ENCODE measurements at regions not wholly inside any gene's neighbourhood (a gene's known extent, or its start where the extent isn't known, plus 50 kb on each side); places are given as distances from the start of the nearest gene placed in this dataset.

GRCh38 chr1:96473791-96474434, 247.7 kb upstream of the PTBP2 start:
- DNase-seq = no peak

DNA sequence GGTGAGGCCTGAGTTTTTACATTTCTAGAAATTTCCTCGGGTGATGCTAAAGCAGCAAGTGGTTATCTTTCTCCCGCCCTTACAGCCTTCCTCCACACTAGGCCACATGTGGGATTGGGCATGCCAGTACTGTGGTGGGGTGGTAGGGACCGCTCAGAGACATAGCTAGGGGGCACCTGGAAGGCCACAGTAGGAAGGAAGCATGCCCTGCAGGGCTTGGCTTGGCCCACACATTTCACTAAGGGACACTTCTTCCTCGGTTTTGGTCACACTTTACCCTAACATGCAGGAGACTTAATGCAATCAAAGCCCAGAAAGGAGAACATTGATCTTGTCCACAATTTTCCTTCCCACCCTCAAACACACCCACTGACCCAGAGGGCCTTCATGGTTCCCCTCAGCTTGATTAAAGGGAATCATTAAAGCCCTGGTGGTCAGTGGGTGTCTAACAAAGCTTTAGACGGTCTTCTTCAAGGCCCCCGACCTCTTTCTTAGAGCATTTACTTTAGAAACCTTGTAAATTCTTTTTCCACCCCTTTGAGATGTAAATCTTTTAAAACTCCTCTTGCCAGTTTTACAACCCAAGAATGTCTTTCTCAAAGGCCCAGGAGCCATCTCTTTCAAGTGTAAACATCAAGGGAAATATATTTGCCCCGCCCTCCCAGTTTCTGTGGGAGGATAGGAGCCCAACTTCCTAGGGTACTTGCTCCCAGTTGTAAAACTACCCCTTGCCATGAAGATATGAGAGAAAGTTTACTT, 246.4 kb upstream of the PTBP2 start:
- DNase-seq = no peak

DNA sequence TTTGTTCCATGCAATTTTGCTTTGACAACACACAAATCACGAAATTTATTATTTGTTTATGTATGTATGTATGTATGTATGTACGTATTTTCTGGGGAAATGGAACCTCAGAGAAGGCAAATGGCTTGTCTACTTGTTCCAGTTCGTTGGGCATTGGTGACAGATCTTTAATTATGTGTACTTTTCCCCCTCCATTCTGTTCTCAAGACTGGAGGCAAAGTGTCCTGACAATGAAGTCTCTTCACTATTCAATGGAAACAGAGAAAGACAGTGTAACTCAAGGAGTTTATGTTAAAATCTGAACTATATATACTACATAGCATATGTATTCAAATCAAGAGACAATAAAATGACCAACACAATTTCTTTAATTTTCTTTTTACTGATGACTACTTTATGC, 245.7 kb upstream of the PTBP2 start:
- no peak for DNase-seq

- no peak for DNase-seq
Observed at GRCh38 chr1:96478228-96478627, 243.4 kb upstream of the PTBP2 start.

GRCh38 chr1:96481409-96481808, 240.2 kb upstream of the PTBP2 start:
- DNase-seq = no peak

DNA sequence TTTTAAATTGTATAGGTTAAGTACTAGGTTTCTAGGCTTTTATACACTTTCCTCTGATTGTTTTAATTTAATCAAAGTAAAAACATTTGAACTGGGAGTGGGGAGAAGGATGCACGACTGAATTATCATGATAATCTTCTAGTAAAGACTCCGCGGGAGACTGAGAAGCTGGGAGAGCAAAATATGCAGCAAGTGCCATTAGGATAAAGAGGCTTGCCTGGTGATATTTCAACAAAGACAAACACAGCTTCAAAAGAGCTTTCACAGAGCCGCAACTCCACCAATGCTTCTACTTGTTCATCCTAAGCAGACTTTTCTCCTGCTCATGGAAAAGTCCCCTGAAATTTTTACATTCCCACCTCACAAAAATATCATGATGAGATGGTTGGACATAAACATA, 239.0 kb upstream of the PTBP2 start:
- no peak for DNase-seq

- no peak for DNase-seq
Observed at GRCh38 chr1:96487394-96487793, 234.2 kb upstream of the PTBP2 start.

GRCh38 chr1:96487971-96488370, 233.6 kb upstream of the PTBP2 start:
- DNase-seq = no peak

GRCh38 chr1:96488777-96489176, 232.8 kb upstream of the PTBP2 start:
- DNase-seq = no peak

- DNase-seq = no peak
Observed at GRCh38 chr1:96492236-96492635, 229.3 kb upstream of the PTBP2 start.

DNA sequence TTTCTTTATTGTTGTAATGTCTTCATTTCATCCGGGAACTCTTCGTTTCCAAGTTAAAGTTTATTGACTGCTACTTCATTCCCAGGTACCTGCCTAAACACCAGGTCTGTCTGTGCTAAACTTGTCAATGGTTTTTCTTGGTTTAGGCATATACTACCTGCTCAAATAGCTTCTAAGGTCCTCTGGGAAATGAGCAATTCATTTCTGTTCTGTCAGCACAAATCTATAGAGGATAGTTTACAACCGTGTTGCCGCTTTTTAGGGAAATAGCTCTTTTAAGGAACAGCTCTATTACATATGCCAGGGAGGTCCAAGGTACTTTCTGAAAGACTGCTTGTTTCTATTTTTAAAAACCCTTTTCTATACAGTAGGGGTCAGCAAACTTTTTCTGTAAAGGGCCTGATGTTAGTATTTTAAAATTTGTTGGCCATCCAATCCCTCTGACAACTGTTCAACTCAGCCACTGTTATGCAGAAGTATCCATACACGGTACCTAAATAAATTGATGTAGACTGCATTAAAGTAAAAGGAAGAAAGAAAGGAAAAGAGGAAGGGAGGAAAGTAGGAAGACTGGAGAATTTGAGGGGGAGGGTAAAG, 222.7 kb upstream of the PTBP2 start:
- no peak for DNase-seq

DNA sequence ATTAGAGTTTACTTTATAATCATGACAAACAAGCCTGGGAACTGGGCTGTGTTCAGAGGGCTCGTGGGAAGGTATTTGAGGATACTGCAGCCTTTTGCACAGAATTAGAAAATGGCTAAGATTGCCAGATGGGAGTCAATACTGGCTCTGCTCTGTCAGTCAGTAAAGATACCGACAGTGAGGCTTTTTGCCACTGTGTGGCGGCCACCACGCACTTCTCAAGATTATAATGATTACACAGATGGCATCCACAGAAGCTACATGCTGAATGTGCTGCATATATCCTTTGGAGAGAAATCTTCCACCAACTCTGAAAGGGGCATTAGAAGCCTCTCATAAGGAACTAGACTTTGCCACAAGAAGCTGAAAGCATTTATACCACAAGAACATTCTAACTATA, 213.4 kb upstream of the PTBP2 start:
- no peak for DNase-seq

GRCh38 chr1:96509339-96509738, 212.2 kb upstream of the PTBP2 start:
- DNase-seq = no peak

DNA sequence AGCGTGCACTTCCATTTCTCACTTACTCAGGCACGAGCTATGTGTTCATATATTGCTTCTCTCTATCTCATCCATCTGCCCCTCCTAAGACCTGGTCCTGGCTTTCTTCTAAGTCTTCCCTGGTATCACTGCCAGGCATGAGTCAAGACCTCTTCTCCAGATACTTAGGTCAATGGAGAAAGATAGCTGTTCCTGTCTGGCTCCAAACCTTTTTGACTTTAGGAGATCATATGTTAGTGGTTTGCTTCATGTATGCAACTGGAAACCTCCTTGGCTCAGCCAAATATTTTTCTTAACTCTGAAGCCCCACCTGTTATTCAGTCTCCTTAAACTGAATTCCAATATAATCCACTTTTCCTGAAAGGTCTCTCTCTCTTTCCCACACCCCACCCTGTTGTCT, 211.6 kb upstream of the PTBP2 start:
- DNase-seq = no peak

DNA sequence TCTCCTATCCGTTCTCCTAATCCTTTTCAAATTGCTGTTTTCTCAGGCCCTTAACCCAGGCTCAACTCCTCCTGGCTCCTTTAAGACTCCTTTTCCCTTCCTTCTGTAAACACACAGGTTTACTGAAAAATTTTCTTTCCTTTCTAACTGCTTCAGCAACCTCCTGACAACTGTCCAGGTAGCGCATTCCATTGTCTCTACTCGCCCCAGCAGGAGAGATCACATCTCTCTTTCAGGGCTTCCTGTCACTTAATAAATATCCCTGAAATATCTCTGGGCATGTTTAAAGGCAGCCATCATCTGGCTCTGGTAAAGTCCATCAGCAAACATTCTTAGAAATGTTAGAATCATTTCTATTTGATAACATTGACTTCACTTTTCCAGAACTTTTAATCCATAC, 211.2 kb upstream of the PTBP2 start:
- no peak for DNase-seq

GRCh38 chr1:96510911-96511310, 210.7 kb upstream of the PTBP2 start:
- no peak for DNase-seq

- DNase-seq = no peak
Observed at GRCh38 chr1:96513136-96513535, 208.4 kb upstream of the PTBP2 start.

DNA sequence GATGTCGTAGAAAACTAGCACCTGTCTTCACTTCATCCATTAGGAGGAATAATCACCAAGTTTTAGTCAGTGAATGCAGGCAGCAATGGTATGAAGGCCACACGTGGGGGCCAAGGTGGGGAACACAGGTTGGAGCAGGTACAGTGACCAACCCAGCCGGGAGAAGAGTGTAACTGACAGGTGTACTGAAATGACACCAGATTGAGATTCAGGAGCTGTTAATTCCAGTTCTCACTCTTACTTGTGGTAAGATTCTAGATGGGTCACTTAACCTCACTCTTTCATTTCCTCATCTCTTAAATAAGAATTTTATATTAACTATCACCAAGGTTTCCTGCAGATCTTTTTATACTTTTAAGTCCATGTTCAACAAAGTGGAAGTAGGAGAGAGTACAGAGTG, 206.2 kb upstream of the PTBP2 start:
- DNase-seq = no peak

DNA sequence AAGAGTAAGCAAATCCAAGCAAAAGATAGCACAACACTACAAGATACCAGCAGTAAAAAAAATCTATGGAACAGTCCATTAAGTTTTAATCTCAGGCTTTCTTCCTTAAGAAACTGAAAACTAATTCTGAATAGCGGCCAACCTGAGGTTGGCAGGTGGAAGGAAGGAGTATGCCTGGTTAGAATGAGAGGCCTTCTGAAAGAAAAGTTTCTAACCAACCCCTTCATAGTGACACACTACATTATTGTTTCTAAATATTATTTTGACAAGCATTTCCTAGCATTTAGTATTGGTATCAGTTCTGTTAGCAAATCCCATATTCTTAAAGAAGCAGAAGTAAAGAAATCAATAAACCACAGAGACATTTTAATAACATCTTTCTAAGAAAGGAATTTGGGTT, 205.7 kb upstream of the PTBP2 start:
- DNase-seq = no peak

- no peak for DNase-seq
Observed at GRCh38 chr1:96519851-96520578, 201.6 kb upstream of the PTBP2 start.

DNA sequence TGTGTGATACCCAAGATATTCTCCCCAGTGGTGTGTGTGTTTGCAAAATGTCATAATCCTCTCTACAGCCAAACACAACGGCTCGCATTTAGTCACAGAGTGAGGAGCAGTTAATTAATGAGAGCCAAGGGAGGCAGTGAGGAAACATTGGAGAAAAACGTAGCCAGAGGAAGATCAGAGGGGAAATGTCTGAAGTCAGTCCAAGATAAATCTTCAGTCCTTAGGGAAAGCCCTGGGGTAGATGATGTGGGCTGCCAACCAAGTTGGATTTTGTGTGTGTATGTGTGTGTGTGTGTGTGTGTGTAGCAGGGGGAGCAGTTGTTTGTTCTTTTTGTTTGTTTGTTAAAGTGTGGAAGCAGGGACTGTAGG, 201.0 kb upstream of the PTBP2 start:
- no peak for DNase-seq

GRCh38 chr1:96521010-96521409, 200.6 kb upstream of the PTBP2 start:
- no peak for DNase-seq

- DNase-seq = no peak
Observed at GRCh38 chr1:96521994-96522760, 199.4 kb upstream of the PTBP2 start.
